H9 (cell line): ENCODE measurements at regions not wholly inside any gene's neighbourhood (a gene's known extent, or its start where the extent isn't known, plus 50 kb on each side); places are given as distances from the start of the nearest gene placed in this dataset.

Experiments
- DNase-seq: peaks from one replicate; pipeline ENCODE4 v3.0.0-alpha.2; 2017
- H2AFZ ChIP-seq: one replicate; pipeline ENCODE4 v1.6.1; 2013; ENCODE audit warnings: mild to moderate bottlenecking, low read length, control low read depth, moderate library complexity
- H2AK5ac ChIP-seq: 2 replicates; pipeline ENCODE4 v1.6.1; 2013; ENCODE audit warnings: low read length, control low read depth, mixed read lengths; ENCODE audit not compliant: insufficient read length
- H2BK120ac ChIP-seq: one replicate; pipeline ENCODE4 v1.6.1; 2013; ENCODE audit warnings: low read depth, mild to moderate bottlenecking, low read length, control low read depth, inconsistent platforms; ENCODE audit not compliant: poor library complexity, severe bottlenecking
- H2BK12ac ChIP-seq: 2 replicates; pipeline ENCODE4 v1.6.1; 2013; ENCODE audit warnings: low read length, control low read depth, mixed read lengths, low read depth; ENCODE audit not compliant: insufficient read length
- H2BK15ac ChIP-seq: 2 replicates; pipeline ENCODE4 v1.6.1; 2013; ENCODE audit warnings: low read depth, low read length, control low read depth
- H2BK20ac ChIP-seq: one replicate; pipeline ENCODE4 v1.6.1; 2013; ENCODE audit warnings: low read depth, mild to moderate bottlenecking, low read length, control low read depth, inconsistent platforms; ENCODE audit not compliant: poor library complexity, severe bottlenecking
- H2BK5ac ChIP-seq: 2 replicates; pipeline ENCODE4 v1.6.1; 2013; ENCODE audit warnings: low read length, control low read depth, mixed read lengths; ENCODE audit not compliant: insufficient read length
- H3K14ac ChIP-seq: 2 replicates; pipeline ENCODE4 v1.6.1; 2013; ENCODE audit warnings: low read length, control low read depth; ENCODE audit not compliant: insufficient read depth
- H3K18ac ChIP-seq: 2 replicates; pipeline ENCODE4 v1.6.1; 2013; ENCODE audit warnings: low read depth, mild to moderate bottlenecking, mixed read lengths, low read length, control low read depth; ENCODE audit not compliant: insufficient read length
- H3K23ac ChIP-seq: 2 replicates; pipeline ENCODE4 v1.6.1; 2013; ENCODE audit warnings: low read length, control low read depth, mixed read lengths, low read depth; ENCODE audit not compliant: insufficient read length
- H3K23me2 ChIP-seq: 2 replicates; pipeline ENCODE4 v1.6.1; 2013; ENCODE audit warnings: low read depth, mild to moderate bottlenecking, mixed read lengths, low read length, control low read depth; ENCODE audit not compliant: insufficient read length, poor library complexity, severe bottlenecking
- H3K27ac ChIP-seq: 2 replicates; pipeline ENCODE4 v1.5.1; 2013; ENCODE audit warnings: low read length, control low read depth, mixed read lengths, low read depth; ENCODE audit not compliant: insufficient read length
- H3K27me3 ChIP-seq: 2 replicates; pipeline ENCODE4 v1.6.1; 2013; ENCODE audit warnings: low read length, control low read depth, inconsistent platforms; ENCODE audit not compliant: insufficient read depth
- H3K4ac ChIP-seq: 2 replicates; pipeline ENCODE4 v1.6.1; 2013; ENCODE audit warnings: low read depth, mild to moderate bottlenecking, control low read depth, inconsistent platforms, low read length, moderate library complexity
- H3K4me1 ChIP-seq: 2 replicates; pipeline ENCODE4 v1.6.1; 2013; ENCODE audit warnings: low read length, control low read depth, inconsistent platforms; ENCODE audit not compliant: insufficient read depth
- H3K4me2 ChIP-seq: 2 replicates; pipeline ENCODE4 v1.6.1; 2013; ENCODE audit warnings: low read length, control low read depth, mixed read lengths; ENCODE audit not compliant: insufficient read length, insufficient read depth
- H3K56ac ChIP-seq: 2 replicates; pipeline ENCODE4 v1.6.1; 2013; ENCODE audit warnings: low read depth, mild to moderate bottlenecking, mixed read lengths, low read length, control low read depth; ENCODE audit not compliant: insufficient read length
- H3K79me1 ChIP-seq: 2 replicates; pipeline ENCODE4 v1.6.1; 2013; ENCODE audit warnings: low read depth, mild to moderate bottlenecking, moderate library complexity, low read length, control low read depth, inconsistent platforms; ENCODE audit not compliant: insufficient read depth, poor library complexity, severe bottlenecking
- H3K79me2 ChIP-seq: 2 replicates; pipeline ENCODE4 v1.6.1; 2013; ENCODE audit warnings: low read length, control low read depth, inconsistent platforms; ENCODE audit not compliant: insufficient read depth
- H3K9ac ChIP-seq: 2 replicates; pipeline ENCODE4 v1.6.1; 2013; ENCODE audit warnings: low read length, control low read depth, mixed read lengths; ENCODE audit not compliant: insufficient read length; ENCODE audit errors: extremely low read depth
- H3K9me3 ChIP-seq: one replicate; pipeline ENCODE4 v1.6.1; 2013; ENCODE audit warnings: low read depth, low read length, inconsistent platforms; ENCODE audit not compliant: control insufficient read depth
- H3T11ph ChIP-seq: one replicate; pipeline ENCODE4 v1.6.1; 2013; ENCODE audit warnings: mild to moderate bottlenecking, low read length, control low read depth, inconsistent platforms
- H4K20me1 ChIP-seq: one replicate; pipeline ENCODE4 v1.6.1; 2013; ENCODE audit not compliant: control insufficient read depth, insufficient read length, insufficient read depth
- H4K5ac ChIP-seq: 2 replicates; pipeline ENCODE4 v1.6.1; 2013; ENCODE audit warnings: low read depth, mild to moderate bottlenecking, mixed read lengths, low read length, control low read depth; ENCODE audit not compliant: insufficient read length
- H4K8ac ChIP-seq: replicated peaks from 2 replicates; pipeline ENCODE4 v1.6.1; 2013; ENCODE audit warnings: low read length, control low read depth, mixed read lengths, low read depth; ENCODE audit not compliant: insufficient read length
- H4K91ac ChIP-seq: 2 replicates; pipeline ENCODE4 v1.6.1; 2013; ENCODE audit warnings: low read depth, mild to moderate bottlenecking, moderate library complexity, mixed read lengths, low read length, control low read depth; ENCODE audit not compliant: insufficient read length
- H3K27ac Mint-ChIP-seq, 3 experiments: 2 replicates in 2 of 3; 3 replicates in 1 of 3; pipeline ENCODE4 v1.8.0; 2020 to 2021; ENCODE audit warnings: mixed read lengths in 3 of 3, mild to moderate bottlenecking in 1 of 3, moderate library complexity in 1 of 3
- H3K27me3 Mint-ChIP-seq: 2 replicates; pipeline ENCODE4 v1.8.0; 2021; ENCODE audit warnings: low read depth, mild to moderate bottlenecking, moderate library complexity, mixed read lengths
- H3K36me3 Mint-ChIP-seq, 3 experiments: 2 replicates in 2 of 3; 3 replicates in 1 of 3; pipeline ENCODE4 v1.8.0; 2020 to 2021; ENCODE audit warnings: low read depth in 3 of 3, mixed read lengths in 3 of 3; ENCODE audit not compliant: insufficient read depth in 1 of 3
- H3K4me1 Mint-ChIP-seq, 2 experiments: 2 replicates each; pipeline ENCODE4 v1.8.0; 2020; ENCODE audit warnings: mixed read lengths in 2 of 2
- H3K4me3 Mint-ChIP-seq, 2 experiments: 2 replicates in 1 of 2; 3 replicates in 1 of 2; pipeline ENCODE4 v1.8.0; 2020 to 2021; ENCODE audit warnings: mild to moderate bottlenecking in 2 of 2, mixed read lengths in 2 of 2, moderate library complexity in 1 of 2
- H3K9me3 Mint-ChIP-seq, 2 experiments: 2 replicates in 1 of 2; 3 replicates in 1 of 2; pipeline ENCODE4 v1.8.0; 2020; ENCODE audit warnings: mild to moderate bottlenecking in 2 of 2, mixed read lengths in 2 of 2, moderate library complexity in 1 of 2
- CTCF ChIP-seq: fragments of 200-600 bp; sonication (generic); conservative IDR thresholded peaks from 3 replicates; pipeline ENCODE4 v1.8.0; 2021; ENCODE audit warnings: antibody characterized with exemption, mild to moderate bottlenecking
- WGBS: extraction: QIAGEN DNeasy Blood & Tissue Kit; methylation state at CpG from one replicate; pipeline ENCODE4 v1.1.7; 2013; ENCODE audit warnings: missing lambda C conversion rate, low lambda C conversion rate, mixed read lengths; ENCODE audit not compliant: insufficient read length; ENCODE audit errors: extremely low coverage; 5-methylcytosine and 5-hydroxymethylcytosine counted together

- H3K56ac ChIP-seq = no peak overlapping the region
- no peak overlapping the region for H4K91ac ChIP-seq
- TF ChIP-seq CTCF = no peak
- no peak overlapping the region for H4K5ac ChIP-seq
- no CpG with 5 or more reads among the region's 1 CpG for WGBS
- H2AK5ac ChIP-seq = no peak overlapping the region
- no peak overlapping the region for H2BK5ac ChIP-seq
- no peaks in the 10 kb centered on the region for H3K4me1 ChIP-seq
- H3T11ph ChIP-seq = no peak overlapping the region
- H2BK20ac ChIP-seq = no peak overlapping the region
- no peak overlapping the region for H3K4ac ChIP-seq
- DNase-seq = no peak
- H2BK120ac ChIP-seq = no peak overlapping the region
- no peak overlapping the region for H3K27ac Mint-ChIP-seq
- no peaks in the 10 kb centered on the region for H3K27me3 ChIP-seq
- no peaks in the 10 kb centered on the region for H3K79me1 ChIP-seq
- H3K4me1 Mint-ChIP-seq = no peaks in the 10 kb centered on the region
- no peak overlapping the region for H3K4me2 ChIP-seq
- no peak overlapping the region for H3K18ac ChIP-seq
- no peaks in the 10 kb centered on the region for H3K79me2 ChIP-seq
- no peak overlapping the region for H3K27ac ChIP-seq
- no peaks in the 10 kb centered on the region; a peak in 1 of 5 replicates for H3K9me3 Mint-ChIP-seq
- no peaks in the 10 kb centered on the region for H3K23me2 ChIP-seq
- no peaks in the 10 kb centered on the region for H3K36me3 Mint-ChIP-seq
- no peak overlapping the region for H2BK15ac ChIP-seq
- no peak overlapping the region for H2BK12ac ChIP-seq
- H3K9ac ChIP-seq = no peak overlapping the region
- no peaks in the 10 kb centered on the region for H4K20me1 ChIP-seq
- H3K4me3 Mint-ChIP-seq = no peak overlapping the region
- H3K27me3 Mint-ChIP-seq = no peaks in the 10 kb centered on the region
- H4K8ac ChIP-seq = no peak overlapping the region
- no peak overlapping the region for H2AFZ ChIP-seq
- H3K9me3 ChIP-seq = no peaks in the 10 kb centered on the region
- no peak overlapping the region for H3K14ac ChIP-seq
- H3K23ac ChIP-seq = no peak overlapping the region
Measured at GRCh38 chr14:56046546-56046945, 71.7 kb upstream of the PELI2 start.
